ENCODE measurements at regions not wholly inside any gene's neighbourhood (a gene's known extent, or its start where the extent isn't known, plus 50 kb on each side); places are given as distances from the start of the nearest gene placed in this dataset.

DNA sequence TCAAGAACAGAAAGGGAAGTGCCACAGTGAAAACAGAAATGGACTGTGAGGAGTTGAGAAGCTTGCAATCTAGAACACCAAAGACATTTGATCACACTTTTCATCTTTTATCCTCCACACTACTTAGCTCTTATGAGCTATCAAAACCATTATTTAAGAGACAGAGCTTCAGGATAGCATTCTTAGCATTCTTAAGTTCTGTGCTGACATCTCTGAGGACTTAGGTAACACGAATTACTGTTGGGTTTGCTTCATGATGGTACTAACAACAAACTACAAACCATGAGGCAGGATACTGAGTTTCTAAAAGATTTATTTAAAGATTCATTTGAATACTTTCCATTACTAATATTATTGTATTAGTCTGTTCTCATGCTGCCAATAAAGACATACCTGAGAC lies 1038.6 kb downstream of the TUSC7 start:
- Histone ChIP-seq H3K27ac (replicated peaks; ENCODE audit: low read length) (no peak overlapping the region), H3K4me3 (ENCODE audit: low read length in 2 of 2) (no peak overlapping the region), H2BK12ac (ENCODE audit: low read length) (no peak overlapping the region), H3K23ac (ENCODE audit: low read depth, low read length, poor library complexity) (no peak overlapping the region), H3K18ac (ENCODE audit: low read length) (no peak overlapping the region), H3K79me1 (ENCODE audit: low read depth, low read length) (no peaks in the 10 kb centered on the region), H2BK120ac (ENCODE audit: low read depth, low read length) (no peak overlapping the region), H4K8ac (ENCODE audit: low read depth, low read length) (no peak overlapping the region), H2AFZ (ENCODE audit: low read length) (no peak overlapping the region), H3K27me3 (ENCODE audit: control insufficient read depth in 3 of 3, insufficient read depth in 3 of 3, low read depth in 1 of 3, low read length in 3 of 3) (no peaks in the 10 kb centered on the region), H3K9ac (ENCODE audit: low read depth, low read length, poor library complexity) (no peak overlapping the region), H2AK5ac (ENCODE audit: low read depth, low read length) (no peak overlapping the region), H2BK15ac (ENCODE audit: low read length) (no peak overlapping the region), H2BK5ac (ENCODE audit: low read length) (no peak overlapping the region), H4K91ac (ENCODE audit: low read depth, low read length, poor library complexity) (no peak overlapping the region), H3K14ac (ENCODE audit: low read length) (no peak overlapping the region), H3K9me3 (replicated peaks in 1 of 2; ENCODE audit: control insufficient read depth in 2 of 2, insufficient read depth in 1 of 2, low read depth in 1 of 2, low read length in 2 of 2) (no peaks in the 10 kb centered on the region), H3K4me1 (ENCODE audit: control insufficient read depth in 2 of 2, insufficient read depth in 1 of 2, low read depth in 1 of 2, low read length in 2 of 2) (peaks cover 0 to 3% of the 10 kb centered on the region in 2 donors), H3K4ac (ENCODE audit: low read length) (no peak overlapping the region), H3K36me3 (replicated peaks in 1 of 2; ENCODE audit: control insufficient read depth in 2 of 2, insufficient read depth in 2 of 2, low read length in 2 of 2) (no peaks in the 10 kb centered on the region), H3K4me2 (ENCODE audit: insufficient read depth, low read length, poor library complexity, severe bottlenecking) (no peak overlapping the region)
- no peak for DNase-seq (ENCODE audit: low spot score)
- no CpG with 5 or more reads among the region's 1 CpG for whole genome bisulfite sequencing, 2 donors (ENCODE audit: extremely low coverage in 2 of 2, insufficient read length in 2 of 2, insufficient replicate concordance in 1 of 2)

DNA sequence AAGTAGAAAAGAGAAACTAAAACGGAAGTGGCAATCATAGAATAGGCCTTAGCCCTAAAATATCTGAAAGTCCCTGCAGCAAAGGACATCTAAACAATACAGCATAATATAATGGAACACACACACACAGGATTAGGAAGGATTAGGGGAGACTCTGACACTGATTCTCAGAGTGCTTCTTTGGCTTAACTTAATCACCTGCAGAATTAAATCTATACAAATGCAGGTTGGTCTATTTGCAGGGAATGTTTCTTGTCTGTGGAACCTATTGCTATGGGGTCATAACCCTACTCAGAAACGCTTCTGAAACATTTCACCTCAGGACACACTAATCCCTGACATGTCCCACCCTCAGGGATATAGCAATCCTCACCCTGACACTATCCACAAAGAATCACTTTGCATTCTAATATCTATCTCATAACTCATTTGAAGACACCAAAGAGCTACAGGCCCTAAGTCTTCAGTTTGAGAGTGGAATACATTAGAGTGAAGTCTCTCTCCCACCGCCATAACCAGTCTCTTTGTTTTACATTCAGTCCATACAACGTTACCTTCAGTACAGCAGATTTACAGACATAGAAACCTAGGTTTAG lies 1041.2 kb downstream of the TUSC7 start:
- Histone ChIP-seq H3K4me3 (ENCODE audit: low read length in 2 of 2) (no peak overlapping the region), H2BK12ac (ENCODE audit: low read length) (no peak overlapping the region), H3K27me3 (ENCODE audit: control insufficient read depth in 3 of 3, insufficient read depth in 3 of 3, low read depth in 1 of 3, low read length in 3 of 3) (no peaks in the 10 kb centered on the region), H3K9ac (ENCODE audit: low read depth, low read length, poor library complexity) (no peak overlapping the region), H3K18ac (ENCODE audit: low read length) (no peak overlapping the region), H3K27ac (replicated peaks; ENCODE audit: low read length) (no peak overlapping the region), H2BK120ac (ENCODE audit: low read depth, low read length) (no peak overlapping the region), H2BK15ac (ENCODE audit: low read length) (no peak overlapping the region), H4K8ac (ENCODE audit: low read depth, low read length) (no peak overlapping the region), H3K4ac (ENCODE audit: low read length) (no peak overlapping the region), H3K36me3 (replicated peaks in 1 of 2; ENCODE audit: control insufficient read depth in 2 of 2, insufficient read depth in 2 of 2, low read length in 2 of 2) (no peaks in the 10 kb centered on the region), H2AK5ac (ENCODE audit: low read depth, low read length) (no peak overlapping the region), H3K14ac (ENCODE audit: low read length) (no peak overlapping the region), H4K91ac (ENCODE audit: low read depth, low read length, poor library complexity) (no peak overlapping the region), H3K4me2 (ENCODE audit: insufficient read depth, low read length, poor library complexity, severe bottlenecking) (no peak overlapping the region), H3K23ac (ENCODE audit: low read depth, low read length, poor library complexity) (no peak overlapping the region), H3K79me1 (ENCODE audit: low read depth, low read length) (no peaks in the 10 kb centered on the region), H2AFZ (ENCODE audit: low read length) (no peak overlapping the region), H3K4me1 (ENCODE audit: control insufficient read depth in 2 of 2, insufficient read depth in 1 of 2, low read depth in 1 of 2, low read length in 2 of 2) (peaks cover 0 to 3% of the 10 kb centered on the region in 2 donors), H3K9me3 (replicated peaks in 1 of 2; ENCODE audit: control insufficient read depth in 2 of 2, insufficient read depth in 1 of 2, low read depth in 1 of 2, low read length in 2 of 2) (no peaks in the 10 kb centered on the region), H2BK5ac (ENCODE audit: low read length) (no peak overlapping the region)
- WGBS, 2 donors (ENCODE audit: extremely low coverage in 2 of 2, insufficient read length in 2 of 2, insufficient replicate concordance in 1 of 2) = no CpG with 5 or more reads among the region's 4 CpGs
- DNase-seq (ENCODE audit: low spot score) = peak; percentile 17

DNA sequence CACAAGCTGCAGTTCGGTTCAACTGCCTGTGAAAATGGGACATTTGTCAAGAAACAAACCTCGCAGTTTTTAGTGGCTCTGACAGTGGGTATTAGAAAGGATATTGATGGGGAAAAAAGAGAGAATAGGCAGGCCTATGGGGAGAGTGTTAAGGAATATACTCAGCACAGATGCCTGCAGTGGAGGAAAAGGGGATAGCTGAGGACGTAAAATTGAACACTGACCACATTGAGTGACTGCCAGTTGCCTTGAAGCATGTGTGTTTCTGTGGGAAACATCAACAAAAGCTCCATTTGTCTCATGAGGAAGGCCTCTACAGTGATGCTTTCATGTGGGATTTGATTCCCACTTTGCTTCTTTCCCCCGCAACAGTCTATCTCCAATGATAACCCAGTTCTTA lies 1042.1 kb downstream of the TUSC7 start:
- H3K14ac ChIP-seq (ENCODE audit: low read length) = no peak overlapping the region
- H2AFZ ChIP-seq (ENCODE audit: low read length) = no peak overlapping the region
- no peak overlapping the region for H4K91ac ChIP-seq (ENCODE audit: low read depth, low read length, poor library complexity)
- H3K4me3 ChIP-seq (ENCODE audit: low read length in 2 of 2) = no peak overlapping the region
- H3K27ac ChIP-seq (replicated peaks; ENCODE audit: low read length) = no peak overlapping the region
- H2BK120ac ChIP-seq (ENCODE audit: low read depth, low read length) = no peak overlapping the region
- WGBS, 2 donors (ENCODE audit: extremely low coverage in 2 of 2, insufficient read length in 2 of 2, insufficient replicate concordance in 1 of 2) = no CpG with 5 or more reads among the region's 4 CpGs
- H3K9ac ChIP-seq (ENCODE audit: low read depth, low read length, poor library complexity) = no peak overlapping the region
- DNase-seq (ENCODE audit: low spot score) = no peak
- no peak overlapping the region for H3K4ac ChIP-seq (ENCODE audit: low read length)
- no peak overlapping the region for H3K4me2 ChIP-seq (ENCODE audit: insufficient read depth, low read length, poor library complexity, severe bottlenecking)
- H3K79me1 ChIP-seq (ENCODE audit: low read depth, low read length) = no peaks in the 10 kb centered on the region
- no peak overlapping the region for H2BK5ac ChIP-seq (ENCODE audit: low read length)
- H3K36me3 ChIP-seq (replicated peaks in 1 of 2; ENCODE audit: control insufficient read depth in 2 of 2, insufficient read depth in 2 of 2, low read length in 2 of 2) = no peaks in the 10 kb centered on the region
- H3K4me1 ChIP-seq (ENCODE audit: control insufficient read depth in 2 of 2, insufficient read depth in 1 of 2, low read depth in 1 of 2, low read length in 2 of 2) = peaks cover 0 to 6% of the 10 kb centered on the region in 2 donors
- no peak overlapping the region for H2BK12ac ChIP-seq (ENCODE audit: low read length)
- H3K9me3 ChIP-seq (replicated peaks in 1 of 2; ENCODE audit: control insufficient read depth in 2 of 2, insufficient read depth in 1 of 2, low read depth in 1 of 2, low read length in 2 of 2) = no peaks in the 10 kb centered on the region
- no peak overlapping the region for H2BK15ac ChIP-seq (ENCODE audit: low read length)
- no peak overlapping the region for H4K8ac ChIP-seq (ENCODE audit: low read depth, low read length)
- H2AK5ac ChIP-seq (ENCODE audit: low read depth, low read length) = no peak overlapping the region
- H3K27me3 ChIP-seq (ENCODE audit: control insufficient read depth in 3 of 3, insufficient read depth in 3 of 3, low read depth in 1 of 3, low read length in 3 of 3) = no peaks in the 10 kb centered on the region
- no peak overlapping the region for H3K23ac ChIP-seq (ENCODE audit: low read depth, low read length, poor library complexity)
- H3K18ac ChIP-seq (ENCODE audit: low read length) = no peak overlapping the region

DNA sequence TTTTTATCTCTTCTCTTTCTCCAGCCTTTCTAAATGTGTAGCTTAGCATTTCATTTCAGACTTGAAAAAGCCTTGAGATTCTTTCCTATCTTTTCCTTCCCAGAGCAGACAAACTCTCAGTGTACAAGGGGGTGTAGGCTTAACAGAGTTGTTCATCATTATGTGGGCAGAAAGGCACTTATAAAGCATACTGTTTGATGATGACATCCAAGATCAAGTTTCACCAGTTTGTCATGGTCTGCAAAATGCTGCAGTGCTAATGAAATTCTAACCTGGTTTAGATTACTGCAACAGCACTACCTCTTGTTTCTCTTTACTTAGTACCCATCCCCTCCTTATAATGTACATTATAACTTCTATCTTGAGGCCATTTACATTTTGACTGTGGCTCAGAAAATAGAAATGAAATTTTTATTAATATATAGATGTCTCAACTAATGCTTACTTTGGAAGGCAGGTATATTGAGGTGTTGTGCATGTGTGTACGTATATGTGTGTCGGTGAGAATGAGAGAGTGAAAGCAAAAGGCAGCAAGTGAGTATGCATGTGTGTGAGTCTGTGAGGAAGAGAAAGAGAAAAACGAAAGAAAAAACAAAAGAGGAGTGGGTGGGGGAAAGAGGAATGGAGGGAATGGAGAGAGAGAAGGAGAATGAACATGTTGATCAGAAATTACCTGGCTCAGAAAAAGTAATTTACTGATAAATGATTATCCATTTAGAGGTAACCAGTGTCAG lies 1043.6 kb downstream of the TUSC7 start:
- Histone ChIP-seq H4K8ac (ENCODE audit: low read depth, low read length) (no peak overlapping the region), H2BK120ac (ENCODE audit: low read depth, low read length) (no peak overlapping the region), H3K4ac (ENCODE audit: low read length) (no peak overlapping the region), H4K91ac (ENCODE audit: low read depth, low read length, poor library complexity) (no peak overlapping the region), H3K9me3 (replicated peaks in 1 of 2; ENCODE audit: control insufficient read depth in 2 of 2, insufficient read depth in 1 of 2, low read depth in 1 of 2, low read length in 2 of 2) (no peaks in the 10 kb centered on the region), H3K9ac (ENCODE audit: low read depth, low read length, poor library complexity) (no peak overlapping the region), H3K4me2 (ENCODE audit: insufficient read depth, low read length, poor library complexity, severe bottlenecking) (no peak overlapping the region), H2AK5ac (ENCODE audit: low read depth, low read length) (no peak overlapping the region), H3K4me1 (ENCODE audit: control insufficient read depth in 2 of 2, insufficient read depth in 1 of 2, low read depth in 1 of 2, low read length in 2 of 2) (peaks cover 0 to 6% of the 10 kb centered on the region in 2 donors), H2BK5ac (ENCODE audit: low read length) (no peak overlapping the region), H2BK12ac (ENCODE audit: low read length) (no peak overlapping the region), H3K79me1 (ENCODE audit: low read depth, low read length) (no peaks in the 10 kb centered on the region), H3K18ac (ENCODE audit: low read length) (no peak overlapping the region), H2AFZ (ENCODE audit: low read length) (no peak overlapping the region), H3K4me3 (ENCODE audit: low read length in 2 of 2) (no peak overlapping the region), H3K36me3 (replicated peaks in 1 of 2; ENCODE audit: control insufficient read depth in 2 of 2, insufficient read depth in 2 of 2, low read length in 2 of 2) (no peaks in the 10 kb centered on the region), H2BK15ac (ENCODE audit: low read length) (no peak overlapping the region), H3K27ac (replicated peaks; ENCODE audit: low read length) (no peak overlapping the region), H3K23ac (ENCODE audit: low read depth, low read length, poor library complexity) (no peak overlapping the region), H3K27me3 (ENCODE audit: control insufficient read depth in 3 of 3, insufficient read depth in 3 of 3, low read depth in 1 of 3, low read length in 3 of 3) (no peaks in the 10 kb centered on the region), H3K14ac (ENCODE audit: low read length) (no peak overlapping the region)
- no peak for DNase-seq (ENCODE audit: low spot score)
- WGBS, 2 donors (ENCODE audit: extremely low coverage in 2 of 2, insufficient read length in 2 of 2, insufficient replicate concordance in 1 of 2) = 100% methylated on average over 3 of the region's 3 CpGs; no CpG with 5 or more reads in 1 of the 2 donors

Data from neuronal stem cell (in vitro differentiated cells).